HL-60/S4 treated with retinoic acid at 250 ng/mL for 4 days and 3 days (cell line): ENCODE measurements at regions not wholly inside any gene's neighbourhood (a gene's known extent, or its start where the extent isn't known, plus 50 kb on each side); places are given as distances from the start of the nearest gene placed in this dataset.

Experiments used
- in situ Hi-C: fragments of 300-500 bp; cut with MboI; formaldehyde crosslinking; loops from 2 replicates; pipeline ENCODE4 v1.7.0; 2022; ENCODE audit warnings: low sequenced_read_pairs

GRCh38 chr15:39053480-39053879 lies 488.9 kb upstream of the RASGRP1 start:
- in situ Hi-C loops: no loop called here

- in situ Hi-C loops: no loop called here
Measured at GRCh38 chr15:39054128-39054732, 489.6 kb upstream of the RASGRP1 start.

GRCh38 chr15:39056357-39056756 lies 491.7 kb upstream of the RASGRP1 start:
- in situ Hi-C loops: no loop called here

DNA sequence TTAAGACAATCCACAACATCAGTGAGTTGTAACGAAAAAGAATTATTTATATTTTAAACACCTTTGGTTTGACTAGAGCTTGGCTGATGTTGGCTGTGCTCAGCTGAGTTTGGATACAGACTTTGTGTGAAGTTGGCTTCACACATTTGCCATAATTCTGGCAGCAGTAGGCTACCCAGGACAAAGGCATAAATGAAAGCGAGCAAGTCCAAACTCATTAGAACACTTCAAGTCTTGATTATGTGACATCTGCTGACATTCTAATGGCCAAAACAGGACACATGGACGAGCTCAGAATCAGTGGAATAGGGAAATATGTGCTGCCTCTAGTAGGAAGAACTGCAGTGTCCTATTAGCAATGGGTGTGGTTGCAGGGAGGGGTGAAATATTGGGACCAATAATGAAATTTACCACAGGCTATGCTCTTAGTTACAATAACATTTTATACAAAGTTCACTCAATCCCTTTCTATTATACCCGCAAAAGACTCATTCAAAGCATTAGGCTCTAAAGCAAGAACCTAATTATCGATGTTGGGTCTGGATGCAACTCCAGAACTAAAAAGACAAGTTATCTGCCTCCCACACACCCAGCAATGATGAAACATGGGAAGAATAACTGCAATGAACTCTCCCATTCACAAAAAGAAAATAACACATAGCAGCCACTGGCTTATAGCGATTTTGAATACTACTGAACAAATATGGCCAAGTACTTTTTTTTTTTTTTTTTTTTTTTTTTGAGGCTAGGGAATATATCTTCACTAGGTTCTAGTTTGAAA lies 493.9 kb upstream of the RASGRP1 start:
- in situ Hi-C loops: no loop called here

DNA sequence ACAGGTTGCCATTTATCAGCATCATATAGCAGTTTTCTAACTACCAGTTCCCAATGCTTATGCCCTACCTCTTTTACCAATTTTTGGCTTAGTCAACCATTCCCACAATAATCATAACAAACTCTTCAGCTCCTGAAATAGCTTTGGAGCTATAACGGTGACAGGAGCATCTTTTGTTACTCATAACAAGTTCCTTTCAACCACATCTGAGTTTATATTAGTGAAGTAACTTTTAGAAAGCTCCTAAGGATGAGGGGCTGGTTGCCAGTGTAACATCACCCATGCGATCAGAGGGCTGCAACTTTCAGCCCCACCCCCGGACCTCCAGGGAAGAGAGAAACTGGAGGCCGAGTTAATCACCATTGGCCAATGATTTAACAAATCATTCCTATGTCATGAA lies 495.3 kb upstream of the RASGRP1 start:
- in situ Hi-C loops: no loop called here

DNA sequence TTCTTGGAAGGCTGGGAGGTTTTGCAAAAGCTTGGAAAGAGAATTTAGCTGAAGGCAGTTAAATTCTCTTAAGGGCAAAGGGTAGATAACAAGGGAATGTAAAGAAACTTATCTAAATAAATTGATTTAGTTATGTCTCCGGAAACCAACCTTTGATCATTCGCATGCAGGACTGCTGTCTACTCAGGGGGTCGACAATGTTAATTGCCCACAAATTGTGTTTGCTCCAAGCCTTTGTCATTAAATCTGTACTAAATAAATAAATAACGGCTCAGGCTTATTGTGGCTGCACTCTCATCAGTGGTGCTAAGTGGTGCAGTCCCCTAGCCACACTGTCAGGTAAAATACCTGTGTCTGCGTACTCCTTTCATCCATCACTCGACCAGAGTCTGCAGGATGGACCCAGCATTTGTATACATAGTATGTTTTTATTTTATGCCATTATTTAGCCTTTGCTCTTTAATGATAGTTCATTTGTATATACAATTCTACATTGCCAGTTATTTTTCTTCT lies 497.4 kb upstream of the RASGRP1 start:
- in situ Hi-C loops: no loop called here

- in situ Hi-C loops: no loop called here
Measured at GRCh38 chr15:39066677-39067076, 502.1 kb upstream of the RASGRP1 start.

DNA sequence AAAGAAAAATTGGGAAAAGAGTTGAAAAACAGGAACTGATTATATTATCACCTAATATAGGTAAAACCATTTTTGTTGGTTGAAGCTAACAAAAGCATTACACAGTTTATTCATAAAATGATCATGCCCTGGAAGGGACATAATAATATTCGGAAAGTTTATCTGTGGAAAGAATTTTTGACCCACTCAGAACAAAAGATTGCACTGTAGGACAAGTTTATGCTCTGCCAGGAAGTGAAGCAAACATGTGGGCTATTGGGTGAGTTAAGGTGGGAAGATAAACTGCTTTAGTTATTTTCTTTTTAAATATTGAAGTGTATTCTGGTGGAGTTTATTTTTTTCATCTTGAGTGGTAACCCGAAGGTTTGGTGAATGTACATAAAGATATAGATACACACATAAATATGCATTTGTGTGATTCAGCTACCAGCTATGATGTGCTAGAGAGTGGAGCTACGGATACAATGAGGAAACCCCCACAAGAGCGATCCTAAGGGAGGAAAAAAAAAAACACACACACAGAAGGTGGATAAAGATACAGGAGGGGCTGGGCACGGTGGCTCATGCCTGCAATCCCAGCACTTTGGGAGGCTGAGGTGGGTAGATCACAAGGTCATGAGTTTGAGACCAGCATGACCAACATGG lies 506.4 kb upstream of the THBS1 start:
- in situ Hi-C loops: no loop called here

GRCh38 chr15:39075311-39075710 lies 505.6 kb upstream of the THBS1 start:
- in situ Hi-C loops: no loop called here

- in situ Hi-C loops: no loop called here
Measured at GRCh38 chr15:39075756-39076341, 505.0 kb upstream of the THBS1 start.

- in situ Hi-C loops: no loop called here
Measured at GRCh38 chr15:39078026-39078425, 502.9 kb upstream of the THBS1 start.

- in situ Hi-C loops: no loop called here
Measured at GRCh38 chr15:39079296-39079847, 501.5 kb upstream of the THBS1 start.

GRCh38 chr15:39083213-39083612 lies 497.7 kb upstream of the THBS1 start:
- in situ Hi-C loops: no loop called here

GRCh38 chr15:39084674-39085530 lies 496.0 kb upstream of the THBS1 start:
- in situ Hi-C loops: no loop called here

- in situ Hi-C loops: no loop called here
Measured at GRCh38 chr15:39086641-39087040, 494.2 kb upstream of the THBS1 start.

GRCh38 chr15:39088156-39088555 lies 492.7 kb upstream of the THBS1 start:
- in situ Hi-C loops: no loop called here

DNA sequence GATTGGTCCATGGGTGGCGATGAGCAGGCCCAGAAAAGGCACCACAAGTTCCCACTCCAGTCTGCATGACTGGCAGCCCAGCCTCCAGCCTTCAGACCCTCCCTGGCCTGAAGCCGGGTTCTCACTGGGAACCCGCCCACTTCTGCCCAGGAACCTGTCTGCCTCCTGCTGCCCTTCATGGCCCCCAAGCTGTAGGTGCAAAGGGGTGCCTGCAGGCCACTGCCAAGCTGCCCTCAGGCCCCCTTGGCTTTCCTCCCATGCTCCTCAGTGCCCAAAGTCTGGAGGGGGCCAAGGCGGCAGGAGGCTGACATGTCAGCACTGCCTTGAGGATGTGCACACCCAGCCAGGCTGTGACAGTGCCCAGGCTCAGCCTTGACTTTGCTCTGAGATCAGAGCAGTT lies 488.5 kb upstream of the THBS1 start:
- in situ Hi-C loops: no loop called here

GRCh38 chr15:39092761-39093160 lies 488.1 kb upstream of the THBS1 start:
- in situ Hi-C loops: no loop called here

- in situ Hi-C loops: no loop called here
Measured at GRCh38 chr15:39094116-39094515, 486.8 kb upstream of the THBS1 start.

DNA sequence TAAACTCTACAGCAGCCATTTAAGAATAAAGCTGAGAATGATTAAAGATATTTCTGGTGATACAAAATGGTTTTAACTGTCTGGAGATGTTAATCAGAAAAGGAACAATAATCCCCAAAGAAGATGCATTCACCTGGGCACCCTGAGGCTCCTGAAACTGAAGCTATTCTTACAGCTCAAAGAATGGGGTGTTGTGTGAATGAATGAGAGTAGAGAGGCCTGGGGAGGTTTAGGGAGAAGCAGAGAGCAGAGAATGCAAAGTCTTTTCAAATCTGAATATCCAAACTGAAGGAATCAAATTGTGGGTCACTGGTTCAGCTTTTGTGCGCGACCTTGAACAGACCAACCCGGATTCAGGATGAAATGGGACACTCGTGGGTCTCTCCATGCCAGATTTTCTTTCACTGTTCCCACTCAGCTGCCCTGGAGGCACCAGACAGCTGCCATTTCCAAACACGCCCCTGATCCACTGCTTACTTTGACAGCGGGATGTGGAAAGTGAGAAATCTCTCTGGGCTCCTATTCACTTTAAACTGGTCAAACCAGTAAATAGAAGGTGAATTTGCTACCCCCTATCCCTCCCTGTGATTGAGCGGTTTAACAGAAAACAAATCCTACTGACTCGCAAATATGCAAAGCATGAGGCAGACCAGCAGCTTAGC lies 485.5 kb upstream of the THBS1 start:
- in situ Hi-C loops: no loop called here
